ENCODE measurements at regions not wholly inside any gene's neighbourhood (a gene's known extent, or its start where the extent isn't known, plus 50 kb on each side); places are given as distances from the start of the nearest gene placed in this dataset.

- TF ChIP-seq POLR2A (IDR thresholded peaks at IDR 0.05) (no peak), CTCF (IDR thresholded peaks at IDR 0.05) (no peak)
Observed at GRCh38 chr7:132035517-132036362, 479.3 kb upstream of the PODXL start.
